ENCODE measurements at regions not wholly inside any gene's neighbourhood (a gene's known extent, or its start where the extent isn't known, plus 50 kb on each side); places are given as distances from the start of the nearest gene placed in this dataset.

GRCh38 chr1:30280572-30280971 is 442.8 kb downstream of the MATN1 start:
- TF ChIP-seq FOXK2 (IDR thresholded peaks at IDR 0.05) (no peak), FOXA1 (IDR thresholded peaks at IDR 0.05) (no peak), SUZ12 (IDR thresholded peaks at IDR 0.05) (no peak), ELF4 (IDR thresholded peaks at IDR 0.05) (no peak)
